Lower leg skin (tissue), 4 donors: ENCODE measurements at regions not wholly inside any gene's neighbourhood (a gene's known extent, or its start where the extent isn't known, plus 50 kb on each side); places are given as distances from the start of the nearest gene placed in this dataset.

Source experiments
- DNase-seq, 2 donors: peaks; one replicate each; pipeline ENCODE4 v3.0.0-alpha.2; 2019; ENCODE audit warnings: low spot score in 2 of 2
- H3K4me3 ChIP-seq: fragments of 200-600 bp; sonication (generic); 2 replicates; pipeline ENCODE4 v1.5.1; 2017; ENCODE audit warnings: mild to moderate bottlenecking, low read depth; ENCODE audit not compliant: poor library complexity, severe bottlenecking
- POLR2A ChIP-seq, 2 donors: fragments of 450-650 bp; IDR thresholded peaks; one replicate each; pipeline ENCODE4 v1.6.1; 2016 to 2017; ENCODE audit warnings: antibody characterized with exemption in 2 of 2, mild to moderate bottlenecking in 1 of 2, moderate library complexity in 1 of 2
- WGBS, 2 donors: methylation state at CpG; one replicate each; pipeline ENCODE4 v1.1.5; 2018; 5-methylcytosine and 5-hydroxymethylcytosine counted together
- intact Hi-C: fragments of 100-400 bp; cut with DNase I; formaldehyde crosslinking; loops from one replicate; pipeline ENCODE4 v1.15.0; 2023; ENCODE audit warnings: low total_unique reads
- TF ChIP-seq, protein P1 (sequence below), 3 donors: fragments of 450-650 bp; IDR thresholded peaks; one replicate each; pipeline ENCODE4 v1.5.1; 2016; ENCODE audit warnings: antibody characterized with exemption in 3 of 3, mild to moderate bottlenecking in 3 of 3, moderate library complexity in 2 of 3

DNA sequence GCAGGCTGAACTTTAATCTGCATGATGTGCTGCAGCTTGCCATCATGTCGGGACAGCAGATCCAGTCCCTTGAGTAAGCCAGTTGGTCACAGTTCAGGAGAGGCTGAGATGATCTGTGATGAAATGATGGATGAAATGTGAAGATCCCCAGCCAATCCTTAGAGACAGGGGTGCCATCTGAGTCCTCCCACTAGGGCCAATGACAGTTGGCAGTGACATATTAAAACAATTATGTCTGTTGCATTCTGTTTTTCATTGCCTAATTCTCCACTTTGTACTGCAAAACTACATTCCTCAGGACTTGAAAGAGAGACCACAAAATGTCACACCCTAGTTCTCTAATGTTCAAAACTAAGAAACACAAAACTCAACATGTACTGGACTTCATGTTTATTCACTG is 66.3 kb upstream of the CAV2 start:
- no peak for TF ChIP-seq POLR2A (IDR thresholded peaks at IDR 0.05)
- TF ChIP-seq, protein P1, sequence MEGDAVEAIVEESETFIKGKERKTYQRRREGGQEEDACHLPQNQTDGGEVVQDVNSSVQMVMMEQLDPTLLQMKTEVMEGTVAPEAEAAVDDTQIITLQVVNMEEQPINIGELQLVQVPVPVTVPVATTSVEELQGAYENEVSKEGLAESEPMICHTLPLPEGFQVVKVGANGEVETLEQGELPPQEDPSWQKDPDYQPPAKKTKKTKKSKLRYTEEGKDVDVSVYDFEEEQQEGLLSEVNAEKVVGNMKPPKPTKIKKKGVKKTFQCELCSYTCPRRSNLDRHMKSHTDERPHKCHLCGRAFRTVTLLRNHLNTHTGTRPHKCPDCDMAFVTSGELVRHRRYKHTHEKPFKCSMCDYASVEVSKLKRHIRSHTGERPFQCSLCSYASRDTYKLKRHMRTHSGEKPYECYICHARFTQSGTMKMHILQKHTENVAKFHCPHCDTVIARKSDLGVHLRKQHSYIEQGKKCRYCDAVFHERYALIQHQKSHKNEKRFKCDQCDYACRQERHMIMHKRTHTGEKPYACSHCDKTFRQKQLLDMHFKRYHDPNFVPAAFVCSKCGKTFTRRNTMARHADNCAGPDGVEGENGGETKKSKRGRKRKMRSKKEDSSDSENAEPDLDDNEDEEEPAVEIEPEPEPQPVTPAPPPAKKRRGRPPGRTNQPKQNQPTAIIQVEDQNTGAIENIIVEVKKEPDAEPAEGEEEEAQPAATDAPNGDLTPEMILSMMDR (IDR thresholded peaks at IDR 0.05): no peak
- DNase-seq: no peak
- intact Hi-C loops: no loop called here
- WGBS, 2 donors: 33 to 40% methylated on average over 1 of the region's 1 CpG
- no peak overlapping the region for H3K4me3 ChIP-seq

DNA sequence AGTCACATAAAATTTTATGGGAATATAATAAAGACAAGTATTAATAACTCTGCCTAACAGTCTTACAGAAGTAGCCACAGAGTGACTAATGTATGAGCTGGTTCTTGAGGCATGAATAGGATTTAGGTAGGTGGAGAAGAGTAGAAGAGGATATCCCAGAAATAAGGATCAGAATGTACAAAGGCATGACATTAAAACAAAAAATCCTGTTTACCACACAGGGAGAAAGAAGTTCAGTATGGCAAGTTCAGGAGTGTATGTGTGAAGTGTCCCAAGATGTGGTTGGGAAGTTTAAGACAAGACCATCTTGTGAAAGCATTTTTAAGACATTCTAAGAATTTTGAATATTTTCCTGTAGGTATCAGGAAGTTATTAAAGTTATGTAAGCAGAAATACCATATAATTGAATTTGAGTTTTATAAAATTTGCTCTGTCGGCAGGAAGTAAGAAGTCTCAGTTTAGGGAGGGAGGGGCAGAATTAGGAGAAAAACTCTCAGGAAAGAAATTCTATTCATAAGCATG is 64.7 kb upstream of the CAV2 start:
- DNase-seq: no peak
- WGBS, 2 donors: 76 to 81% methylated on average over 1 of the region's 1 CpG
- H3K4me3 ChIP-seq: no peak overlapping the region
- intact Hi-C loops: no loop called here
- no peak for TF ChIP-seq POLR2A (IDR thresholded peaks at IDR 0.05)
- TF ChIP-seq, protein P1 (IDR thresholded peaks at IDR 0.05): no peak

DNA sequence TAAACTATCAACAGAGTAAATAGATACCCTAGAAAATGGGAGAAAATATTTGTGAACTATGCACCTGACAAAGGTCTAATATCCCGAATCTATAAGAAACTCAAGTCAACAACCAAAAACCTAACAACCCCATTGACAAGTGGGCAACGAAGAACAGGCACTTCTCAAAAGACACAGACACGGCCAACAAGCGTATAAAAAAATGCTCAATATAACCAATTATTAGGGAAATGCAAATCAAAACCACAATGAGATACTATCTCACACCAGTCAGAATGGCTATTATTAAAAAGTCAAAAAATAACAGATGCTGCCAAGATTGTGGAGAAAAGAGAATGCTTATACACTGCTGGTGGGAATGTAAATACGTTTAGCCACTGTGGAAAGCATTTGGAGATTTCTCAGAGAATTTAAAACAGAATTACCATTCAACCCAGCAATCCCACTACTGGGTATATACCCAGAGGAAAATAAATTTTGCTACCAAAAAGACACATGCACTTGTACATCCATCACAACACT is 63.2 kb upstream of the CAV2 start:
- H3K4me3 ChIP-seq: no peak overlapping the region
- WGBS, 2 donors: 73 to 75% methylated on average over 5 of the region's 5 CpGs
- intact Hi-C loops: no loop called here
- no peak for TF ChIP-seq POLR2A (IDR thresholded peaks at IDR 0.05)
- TF ChIP-seq, protein P1 (IDR thresholded peaks at IDR 0.05): no peak
- no peak for DNase-seq

DNA sequence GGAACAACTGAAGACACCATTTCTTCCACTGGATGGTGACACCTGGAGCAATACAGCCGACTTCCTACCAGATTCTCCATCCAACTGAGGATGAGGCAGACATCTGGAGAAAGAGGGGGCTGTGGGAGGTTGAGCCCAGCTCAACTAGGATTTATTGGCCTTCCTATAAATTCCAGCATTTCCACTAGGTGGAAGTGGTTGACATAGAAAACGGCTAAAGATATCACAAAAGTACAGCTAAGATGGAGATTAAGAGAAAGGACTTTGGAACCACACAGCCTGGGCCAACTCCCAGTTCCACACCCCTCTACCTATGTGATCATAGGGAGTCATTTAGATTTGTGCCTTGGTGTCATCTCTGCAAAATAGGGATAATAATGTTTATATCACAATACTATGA is 61.3 kb upstream of the CAV2 start:
- no peak overlapping the region for H3K4me3 ChIP-seq
- intact Hi-C loops: no loop called here
- TF ChIP-seq POLR2A (IDR thresholded peaks at IDR 0.05): no peak
- TF ChIP-seq, protein P1 (IDR thresholded peaks at IDR 0.05): no peak
- DNase-seq: no peak
- WGBS, 2 donors: 55 to 67% methylated on average over 2 of the region's 2 CpGs

DNA sequence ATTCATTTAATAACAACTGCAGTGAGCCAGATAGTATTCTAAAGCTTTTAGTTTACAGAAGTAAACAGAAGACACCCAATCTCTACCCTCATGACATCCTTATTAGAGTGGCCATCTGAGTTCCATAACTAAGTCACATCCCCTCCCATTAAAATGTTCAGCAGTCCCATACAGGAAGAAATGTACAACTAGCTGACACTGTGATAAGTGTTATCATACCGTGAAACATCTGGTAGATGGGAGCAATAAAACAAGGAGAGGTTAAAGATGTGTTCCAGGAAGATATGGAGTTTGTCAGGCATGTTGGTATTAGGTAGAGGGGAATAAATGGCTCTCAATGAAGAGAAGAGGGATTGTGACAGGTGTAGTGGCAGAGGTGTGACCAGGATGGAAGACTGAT is 60.5 kb upstream of the CAV2 start:
- no peak overlapping the region for H3K4me3 ChIP-seq
- DNase-seq: no peak
- TF ChIP-seq, protein P1 (IDR thresholded peaks at IDR 0.05): no peak
- TF ChIP-seq POLR2A (IDR thresholded peaks at IDR 0.05): no peak
- intact Hi-C loops: no loop called here
- WGBS, 2 donors: 71 to 87% methylated on average over 1 of the region's 1 CpG
